HG03565 (cell line): ENCODE measurements at regions not wholly inside any gene's neighbourhood (a gene's known extent, or its start where the extent isn't known, plus 50 kb on each side); places are given as distances from the start of the nearest gene placed in this dataset.
"Not testable (repeated sequence)": the region's sequence is repeated elsewhere in the genome, so short reads cannot be mapped to it uniquely, and the experiment has no call there.

ENCODE experiments used
- ATAC-seq: cut with Tn5 transposase; IDR thresholded peaks from one replicate; pipeline ENCODE4 v1.9.1; 2021; ENCODE audit warnings: mild to moderate bottlenecking, moderate library complexity; ENCODE audit not compliant: unreplicated experiment

DNA sequence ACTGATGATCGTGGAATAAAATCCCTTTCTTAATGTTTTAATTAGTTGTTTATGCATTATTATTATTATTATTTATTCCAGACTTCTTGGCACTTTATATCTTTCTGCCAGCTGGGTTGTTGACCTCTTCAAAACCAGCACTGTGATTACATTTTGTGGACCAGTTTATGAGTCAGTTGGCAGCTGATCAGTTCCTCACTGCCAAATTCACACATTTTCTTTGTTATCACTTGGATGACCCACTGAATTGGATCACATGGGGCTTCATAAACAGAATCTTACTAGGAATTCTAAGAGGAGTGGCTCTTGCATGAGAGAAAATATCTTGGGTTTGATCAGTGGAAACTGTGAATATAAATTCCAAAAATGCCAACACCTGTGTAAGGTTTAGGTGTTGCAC, 321.8 kb upstream of the SPRED2 start:
- no peak for ATAC-seq

DNA sequence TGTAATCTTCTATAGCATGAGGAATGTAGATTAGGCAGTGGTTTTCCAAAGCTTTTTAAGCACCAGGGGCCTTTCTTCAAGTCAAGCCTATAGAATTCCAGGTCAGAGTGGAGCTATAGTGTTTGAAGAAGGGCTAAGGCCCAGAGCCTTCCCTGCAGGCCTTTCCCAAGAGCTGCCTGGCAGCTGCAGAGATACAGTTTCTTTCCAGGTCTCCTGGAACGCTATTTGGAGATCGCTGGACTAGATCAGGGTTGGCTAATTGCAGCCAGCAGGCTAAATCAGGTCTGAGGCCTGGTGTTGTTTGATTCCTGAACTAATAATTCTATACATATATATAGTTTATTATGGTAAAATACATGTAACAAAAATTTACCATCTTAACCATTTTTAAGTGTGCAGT, 319.0 kb upstream of the SPRED2 start:
- ATAC-seq = no peak

DNA sequence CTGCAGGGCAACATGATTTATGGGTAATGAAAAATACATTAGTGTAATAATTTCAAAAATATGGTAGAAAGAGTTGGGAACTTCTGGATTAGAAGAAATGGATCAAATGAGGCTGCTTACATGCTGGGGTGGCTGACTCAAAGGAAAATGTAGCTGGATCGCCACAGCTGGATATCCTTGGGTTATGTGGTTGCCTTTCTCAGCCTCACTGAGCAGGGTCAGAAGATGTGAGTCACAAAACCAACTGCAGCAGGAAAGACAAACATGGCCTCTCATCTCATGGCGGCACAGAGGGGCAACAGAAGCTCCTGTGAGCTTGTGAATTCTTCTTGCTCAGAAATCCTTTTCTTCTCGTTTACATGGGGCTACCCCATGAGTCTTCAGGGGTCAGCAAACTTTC, 317.1 kb upstream of the SPRED2 start:
- no peak for ATAC-seq

DNA sequence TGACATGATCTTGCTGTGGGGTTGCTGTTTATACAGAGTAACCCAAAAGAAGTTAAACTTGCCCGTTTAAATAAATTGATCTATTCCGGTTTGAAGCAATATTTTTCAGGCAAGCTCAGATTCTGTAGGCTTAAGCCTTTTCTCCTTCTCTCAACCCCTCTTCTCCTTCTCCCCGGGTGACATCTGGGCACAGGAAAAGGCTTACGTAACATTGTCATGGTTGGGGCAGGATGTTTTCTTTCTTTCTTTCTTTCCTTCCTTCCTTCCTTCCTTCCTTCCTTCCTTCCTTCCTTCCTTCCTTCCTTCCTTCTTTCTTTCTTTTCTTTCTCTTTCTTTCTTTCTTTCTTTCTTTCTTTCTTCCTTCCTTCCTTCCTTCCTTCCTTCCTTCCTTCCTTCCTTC, 315.5 kb upstream of the SPRED2 start:
- not testable (repeated sequence) for ATAC-seq

DNA sequence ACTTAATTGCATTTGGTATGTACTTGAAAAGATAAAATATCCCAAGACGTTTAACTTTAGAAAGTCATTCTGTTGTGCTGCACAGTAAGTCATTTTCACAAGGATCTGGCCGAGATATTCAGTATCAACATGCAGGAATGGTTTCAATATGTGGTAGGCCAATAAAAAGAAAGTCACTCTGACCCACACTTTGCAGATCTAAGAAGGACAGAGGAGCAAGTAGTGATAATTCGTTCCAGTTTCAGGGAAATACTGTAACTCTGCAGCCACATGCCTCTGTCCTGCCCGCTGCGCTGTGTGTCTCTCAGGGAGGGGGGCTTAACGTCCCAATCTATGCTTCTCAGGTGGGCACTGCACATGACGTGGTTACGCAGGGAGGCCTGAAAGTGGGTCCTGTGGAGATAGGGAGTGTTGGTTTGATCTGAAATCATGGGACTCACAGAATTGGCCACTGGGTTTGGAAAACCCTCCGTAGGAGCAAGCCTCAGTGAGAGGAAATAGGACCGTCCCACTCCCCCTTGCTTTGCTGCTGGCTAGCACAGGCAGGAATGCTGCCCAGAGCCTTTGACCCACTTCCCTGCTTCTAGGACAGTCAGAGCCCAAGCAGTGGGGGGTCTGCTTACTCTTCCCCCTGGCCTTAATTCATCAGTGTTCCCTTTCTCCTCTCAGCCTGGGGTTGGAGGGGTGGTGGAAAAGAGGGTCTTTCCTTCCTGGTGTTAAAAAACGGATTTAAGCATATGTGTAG, 314.7 kb upstream of the SPRED2 start:
- no peak for ATAC-seq

DNA sequence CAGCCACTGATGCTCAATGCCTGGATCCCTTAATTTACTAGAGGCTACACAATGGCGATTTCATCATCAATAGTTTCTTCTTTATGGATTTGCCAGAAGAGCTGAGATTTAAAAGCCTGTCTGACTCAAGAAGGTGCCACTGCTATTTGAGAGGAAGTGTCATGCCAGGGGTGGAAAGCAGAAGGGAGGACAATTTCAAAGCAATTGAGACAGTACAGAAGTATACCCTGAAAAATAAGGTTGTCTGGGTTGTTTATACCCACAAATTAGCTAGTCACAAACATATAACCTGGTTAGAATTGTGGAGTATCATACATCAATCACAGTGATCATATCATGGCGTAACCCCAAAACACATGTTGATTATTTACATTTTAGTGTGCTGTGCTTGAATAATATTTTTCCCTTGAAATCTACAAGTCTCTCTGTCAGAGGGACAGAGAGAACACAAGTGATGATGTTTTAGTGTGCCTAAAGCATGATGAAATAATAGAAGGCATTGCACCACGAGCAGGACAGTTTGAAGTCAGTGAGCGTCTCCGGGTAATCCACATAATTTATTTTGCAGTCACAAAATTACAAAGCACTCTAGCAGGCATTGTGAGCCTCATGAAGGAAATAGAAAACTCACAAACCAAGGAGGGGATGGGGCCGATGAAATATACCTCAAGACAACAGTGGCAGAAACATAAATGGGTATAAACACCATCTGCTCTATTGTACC, 312.2 kb upstream of the SPRED2 start:
- no peak for ATAC-seq

DNA sequence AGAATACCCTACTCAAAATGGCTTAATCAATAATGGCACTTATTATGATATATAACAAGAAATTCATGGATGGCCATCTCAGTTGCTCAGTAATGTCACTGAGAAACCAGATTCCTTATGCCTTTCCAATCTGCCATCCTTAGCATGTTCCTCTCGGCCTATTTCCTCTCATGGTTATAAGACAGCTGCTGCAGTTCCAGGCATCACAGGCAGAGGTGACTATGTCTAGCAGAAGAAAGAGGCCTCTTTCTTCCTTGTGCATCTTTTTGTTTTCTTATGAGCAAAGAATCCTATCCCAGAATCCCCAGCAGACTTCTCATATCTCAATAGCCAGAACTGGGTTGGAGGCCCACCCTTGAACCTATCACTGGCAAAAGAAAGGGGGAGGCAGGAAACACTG, 310.6 kb upstream of the SPRED2 start:
- ATAC-seq = no peak

DNA sequence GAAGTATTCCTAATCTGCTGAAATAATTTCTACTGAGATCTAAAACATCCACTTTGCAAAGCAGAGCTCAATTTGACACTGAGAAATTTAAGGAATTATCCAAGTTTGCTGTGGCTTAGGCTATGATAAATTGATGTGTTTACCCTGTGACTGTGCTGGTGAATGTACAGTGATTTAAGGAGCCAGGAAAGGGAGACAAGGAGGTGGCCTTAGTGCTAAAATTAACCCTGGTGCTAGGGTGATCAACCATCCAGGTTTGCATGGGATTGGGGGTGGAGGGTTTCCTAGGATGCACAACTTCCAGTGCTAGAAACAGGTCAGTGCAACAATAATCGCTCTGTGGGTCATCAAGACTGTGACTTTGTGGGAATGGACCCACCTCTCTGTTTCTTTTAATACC, 307.5 kb upstream of the SPRED2 start:
- ATAC-seq = no peak

DNA sequence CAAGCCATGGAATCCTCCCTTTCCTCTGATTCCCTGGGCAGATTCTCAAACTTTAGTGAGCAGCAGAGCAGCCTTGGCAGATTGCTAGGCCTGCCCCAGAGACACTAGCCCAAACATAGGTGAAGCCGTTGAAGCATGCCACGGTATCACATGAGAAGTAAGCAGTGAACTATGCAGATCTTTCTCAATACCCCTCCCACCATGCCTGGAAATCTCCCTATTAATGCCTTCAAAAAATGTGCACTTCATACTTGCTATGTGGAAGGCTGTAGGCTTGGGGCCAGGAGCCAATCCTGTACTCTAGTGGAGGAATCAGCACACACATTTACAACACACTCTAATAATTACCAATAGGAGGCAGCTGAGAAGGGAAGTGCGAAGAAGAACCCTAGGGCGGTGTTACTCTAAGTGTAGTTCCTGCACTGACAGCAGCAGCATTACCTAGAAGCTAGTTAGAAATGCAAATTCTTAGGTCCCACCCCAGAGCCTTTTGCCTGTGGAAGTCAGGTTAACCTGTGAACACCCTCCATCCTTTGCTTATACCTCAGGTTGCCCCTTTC, 305.1 kb upstream of the SPRED2 start:
- no peak for ATAC-seq

DNA sequence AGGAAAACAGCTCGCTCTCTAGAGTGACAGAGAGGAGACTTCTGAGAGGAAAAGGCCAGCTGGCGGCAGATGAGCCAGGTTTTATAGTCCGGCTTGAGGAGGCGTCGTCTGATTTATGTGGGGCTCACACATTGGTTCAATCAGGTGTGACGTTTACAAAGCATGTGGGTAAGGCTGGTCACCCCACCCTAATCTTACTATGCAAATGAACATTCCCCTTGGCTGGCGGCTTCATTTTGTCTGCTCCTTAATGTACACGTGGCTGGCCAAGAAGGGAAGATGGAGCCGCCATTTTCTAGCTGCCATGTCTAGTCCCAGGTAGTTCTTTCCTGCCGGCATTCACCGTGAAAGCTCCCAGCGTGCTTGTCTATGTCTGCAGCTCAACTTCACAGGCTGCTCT, 299.1 kb upstream of the SPRED2 start:
- no peak for ATAC-seq

DNA sequence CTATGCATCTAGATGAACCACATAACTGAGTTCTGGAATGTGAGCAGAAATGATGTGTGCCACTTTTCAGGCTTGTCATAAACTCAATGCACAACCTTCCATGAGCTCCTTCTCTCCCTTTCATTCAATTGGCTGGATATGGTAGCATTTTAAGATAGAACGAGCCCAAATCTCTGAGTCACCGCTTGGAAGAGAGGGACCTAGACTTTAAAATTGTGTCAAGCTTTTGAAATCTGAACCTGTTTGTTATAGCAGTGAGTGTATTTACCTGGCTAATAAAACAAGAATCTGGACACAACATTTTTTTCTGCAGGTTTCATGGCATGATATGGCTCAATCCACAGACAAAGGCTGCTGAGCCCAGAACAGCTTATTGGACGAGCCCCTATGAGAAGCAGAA, 297.8 kb upstream of the SPRED2 start:
- no peak for ATAC-seq

DNA sequence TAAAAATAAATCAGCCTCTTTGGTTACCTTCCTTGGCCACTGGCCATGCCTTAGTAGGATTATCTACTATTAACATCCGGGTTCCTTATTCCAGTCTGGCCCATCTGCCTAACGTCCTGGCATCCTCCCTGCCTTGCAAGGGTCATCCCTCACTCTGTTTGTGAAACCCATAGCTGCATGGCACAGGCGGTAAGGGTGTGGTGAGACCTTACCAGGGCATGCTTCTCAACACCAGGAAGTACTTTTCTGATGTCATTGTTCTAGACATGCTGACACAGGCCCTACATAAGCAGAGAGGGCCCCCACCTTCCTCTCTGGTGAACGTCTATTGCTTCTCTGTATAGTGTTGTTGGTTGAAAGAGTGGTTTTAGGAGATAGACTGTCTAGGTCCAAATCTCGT, 296.8 kb upstream of the SPRED2 start:
- ATAC-seq = no peak

DNA sequence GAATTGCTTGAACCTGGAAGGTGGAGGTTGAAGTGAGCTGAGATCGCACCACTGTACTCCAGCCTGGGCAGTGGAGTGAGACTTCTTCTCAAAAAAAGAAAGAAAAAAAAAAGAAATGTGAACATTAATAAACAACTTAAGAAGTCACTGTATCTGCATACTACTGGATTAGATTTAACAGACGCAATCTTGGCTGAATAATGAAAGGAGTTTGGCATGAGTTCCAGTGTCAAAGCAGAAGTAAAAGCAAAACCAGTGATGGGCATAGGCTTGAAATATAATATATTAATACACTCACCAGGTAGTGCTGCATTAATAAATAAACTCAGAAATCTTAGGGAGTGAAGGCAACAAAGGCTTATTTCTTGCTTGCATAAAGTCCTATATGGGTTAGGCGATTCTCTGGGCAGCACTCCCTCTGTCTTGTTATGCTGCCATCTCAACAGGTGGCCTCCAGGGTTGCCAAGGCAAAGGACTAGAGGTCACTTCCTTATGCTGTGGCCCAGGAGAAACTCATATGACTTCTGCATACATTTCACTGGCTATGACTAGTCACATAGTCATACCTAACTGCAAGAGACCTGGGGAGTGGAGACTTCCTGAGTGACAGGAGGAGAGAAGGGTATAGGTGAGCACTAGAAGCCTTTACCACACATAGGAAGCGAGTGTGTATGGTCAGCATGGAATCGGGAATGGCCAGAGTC, 296.2 kb upstream of the SPRED2 start:
- no peak for ATAC-seq

DNA sequence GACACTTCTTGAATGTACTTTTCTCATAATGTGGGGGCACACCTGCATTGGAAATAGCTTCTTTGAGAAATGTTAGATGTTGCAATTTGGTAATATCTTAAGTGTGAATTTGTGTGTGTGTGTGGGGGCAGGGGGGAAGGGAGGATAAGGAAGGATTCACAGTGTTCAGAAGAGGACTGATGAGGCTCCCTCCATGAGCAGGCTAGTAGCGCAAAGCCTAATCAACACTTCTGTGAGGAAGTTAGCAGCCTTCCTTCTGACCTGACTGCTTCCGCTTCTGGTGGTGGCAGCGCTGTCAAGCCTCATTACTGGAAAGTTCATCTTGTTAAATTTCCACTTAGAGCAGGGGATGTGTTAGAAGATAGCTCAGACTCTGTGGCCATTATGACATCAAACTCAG, 295.4 kb upstream of the SPRED2 start:
- ATAC-seq = no peak

DNA sequence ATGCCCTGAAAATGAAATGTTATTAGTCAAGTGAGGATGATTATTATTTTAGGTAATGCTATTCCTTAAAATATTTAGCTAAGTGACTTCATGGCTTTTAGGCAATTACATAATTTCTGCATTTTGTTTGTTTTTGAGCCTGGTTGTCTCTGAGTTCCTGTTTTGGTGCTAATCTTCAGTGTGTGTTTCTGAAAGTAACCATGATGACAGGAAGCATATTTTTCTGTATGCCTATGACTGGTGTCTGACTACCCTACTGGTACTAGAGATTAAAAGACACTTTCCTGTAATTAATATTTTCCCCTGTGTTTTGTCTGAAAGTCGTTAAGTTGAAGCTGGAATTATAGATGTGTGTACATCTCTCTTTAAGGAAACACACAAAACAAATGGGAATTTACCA, 295.0 kb upstream of the SPRED2 start:
- ATAC-seq = no peak

DNA sequence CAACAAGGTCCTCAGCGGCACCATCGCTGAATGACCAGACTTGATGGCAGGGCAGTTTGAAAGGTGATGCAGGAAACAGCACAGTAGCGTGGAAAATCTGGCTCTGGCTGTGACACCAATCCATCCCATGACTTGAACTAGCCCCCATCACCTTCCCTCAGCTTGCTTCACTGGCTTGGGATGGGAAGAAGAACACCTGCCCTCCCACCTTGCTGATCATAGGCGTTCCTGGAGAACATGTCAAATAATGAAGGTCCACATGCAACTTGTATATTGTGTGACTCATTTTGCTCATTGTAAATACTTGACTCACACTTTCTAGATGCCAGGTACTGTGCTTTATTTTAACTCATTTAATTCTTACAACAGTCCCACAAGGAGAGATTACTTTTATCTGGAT, 292.4 kb upstream of the SPRED2 start:
- ATAC-seq = no peak

DNA sequence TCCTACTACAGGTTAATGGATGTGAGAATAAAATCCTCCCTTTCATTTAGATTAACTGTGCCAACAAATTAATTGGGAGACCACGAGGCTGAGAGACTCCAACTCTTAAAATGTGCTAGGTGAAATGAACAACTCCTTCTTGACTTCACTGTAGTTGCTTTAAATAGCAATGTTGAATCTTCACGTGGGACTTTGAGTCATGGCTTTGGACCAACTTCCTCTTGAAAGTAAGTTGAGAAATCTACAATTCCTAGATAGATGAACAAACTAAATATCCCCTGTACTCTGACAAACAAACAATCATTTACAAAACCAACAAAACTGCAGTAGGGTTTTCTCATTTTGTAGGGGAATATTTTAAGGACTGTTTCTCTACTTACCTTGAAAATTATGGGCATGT, 291.9 kb upstream of the SPRED2 start:
- ATAC-seq = no peak

DNA sequence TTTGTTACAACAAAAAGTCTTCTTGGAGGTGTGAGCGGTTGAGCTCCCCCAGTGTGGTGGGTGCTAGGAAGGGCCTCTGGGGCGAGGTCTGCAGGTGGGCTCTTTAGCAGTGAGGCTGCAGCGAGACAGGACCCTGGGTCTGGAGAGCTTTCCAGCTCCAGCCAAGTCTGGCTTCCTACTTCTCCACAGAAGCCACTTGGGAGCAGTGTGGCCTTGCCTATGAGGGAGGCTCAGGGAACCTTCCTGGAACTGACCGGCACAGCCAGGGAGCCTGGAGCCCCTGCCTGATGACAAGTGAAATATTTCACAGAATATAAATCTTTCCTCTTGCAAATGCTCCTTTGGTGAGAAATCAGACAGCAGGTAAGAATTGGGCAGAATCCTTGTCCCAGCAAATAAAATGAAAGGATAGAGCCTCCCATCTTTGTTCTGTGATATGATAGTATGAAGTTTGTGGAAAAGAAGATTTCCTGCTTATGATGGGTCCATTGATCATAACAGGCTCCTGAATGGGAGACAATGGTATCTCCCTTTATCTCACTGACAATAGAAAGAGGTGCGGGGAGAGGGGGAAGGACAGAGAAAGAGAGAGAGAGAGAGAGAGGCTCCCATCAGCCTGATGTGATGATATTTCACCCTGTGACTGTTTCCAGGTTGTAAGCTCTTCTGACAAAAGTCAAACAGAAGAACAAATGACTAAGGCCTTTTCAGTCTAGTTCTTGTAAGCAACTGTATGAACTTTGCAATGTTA, 289.8 kb upstream of the SPRED2 start:
- no peak for ATAC-seq

DNA sequence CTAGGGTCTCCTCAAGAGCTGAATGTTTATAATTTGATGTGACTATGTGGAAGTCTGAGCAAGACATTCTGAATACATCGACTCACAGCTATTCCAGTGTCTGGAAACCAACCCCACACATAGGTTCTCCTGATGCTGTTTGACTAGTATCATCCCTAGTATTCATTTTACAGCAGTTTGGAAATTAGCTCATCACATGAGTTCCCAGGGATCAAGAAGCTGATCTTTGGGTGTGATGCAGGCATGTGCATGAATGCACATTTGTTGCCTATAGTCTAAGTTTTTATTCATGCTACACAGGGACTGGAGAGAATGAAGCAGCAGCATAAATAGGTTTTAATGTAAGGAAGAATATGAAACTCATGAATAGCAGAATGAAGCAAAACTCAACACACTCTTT, 284.3 kb upstream of the SPRED2 start:
- ATAC-seq = no peak

DNA sequence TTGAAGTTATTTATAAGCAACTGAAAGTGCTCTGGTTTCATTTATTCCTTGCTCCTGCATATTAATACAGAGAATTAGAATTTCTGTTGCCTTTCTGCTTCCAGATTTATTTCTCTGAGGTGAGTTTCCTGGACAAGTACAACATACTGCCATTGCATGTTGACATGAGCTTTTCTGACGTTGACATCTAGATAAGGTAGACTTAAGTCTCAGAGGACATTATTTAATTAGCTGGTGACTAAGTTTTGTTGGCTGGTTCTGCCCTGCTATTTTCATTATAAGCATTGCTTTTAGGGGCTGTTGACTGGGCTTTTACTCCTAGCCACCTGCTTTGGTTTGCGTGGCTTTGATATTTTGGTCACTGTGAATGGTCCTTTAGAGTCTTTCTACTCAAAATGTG, 282.9 kb upstream of the SPRED2 start:
- ATAC-seq = no peak

DNA sequence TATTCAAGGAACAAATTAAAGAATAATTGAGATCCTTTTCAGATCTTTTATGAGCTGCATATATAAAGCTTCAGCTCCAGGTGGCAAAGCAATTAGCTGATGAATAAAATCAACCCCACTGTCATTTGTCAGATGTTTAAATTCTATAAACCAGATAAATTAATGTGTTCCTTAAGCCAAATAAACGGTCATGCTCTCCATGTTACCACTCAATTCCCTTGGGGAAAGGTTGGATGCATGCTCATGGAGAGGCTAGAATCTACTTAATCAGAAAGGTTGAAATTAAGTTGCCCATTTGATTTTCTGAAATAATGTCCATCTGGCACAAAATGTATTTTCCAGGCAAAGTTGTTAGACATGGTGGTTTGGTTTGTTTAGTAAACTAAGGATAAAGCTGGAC, 282.5 kb upstream of the SPRED2 start:
- ATAC-seq = no peak
